GM12878 (cell line): ENCODE measurements at regions not wholly inside any gene's neighbourhood (a gene's known extent, or its start where the extent isn't known, plus 50 kb on each side); places are given as distances from the start of the nearest gene placed in this dataset.

Source experiments
- ATAC-seq: fragments of 200-7000 bp; cut with Tn5 transposase; 3 replicates; pipeline ENCODE4 v1.9.1; 2020; ENCODE audit warnings: mild to moderate bottlenecking, moderate library complexity
- BruUV-seq: library from RNA; stranded (reverse); fragments of 400-500 nt; replicated peaks from 2 replicates; lab custom pipeline; 2021; lab: Mats Ljungman, UMichigan
- CTCF ChIA-PET: fragments of 300-600 bp; sonication (Branson Sonifier 250); formaldehyde crosslinking; extraction: SDS; loops from one replicate; lab custom pipeline; 2021; ENCODE audit warnings: inconsistent platforms; lab: Yijun Ruan, JAX
- POLR2A ChIA-PET: fragments of 350-600 bp; formaldehyde crosslinking; extraction: SDS; loops from one replicate; lab custom pipeline; 2021; ENCODE audit warnings: inconsistent platforms; lab: Charles Lee
- RAD21 ChIA-PET: fragments of 300-600 bp; sonication (Branson Sonifier 250); formaldehyde crosslinking; loops from one replicate; lab custom pipeline; 2023; ENCODE audit warnings: antibody characterized with exemption; ENCODE audit not compliant: unreplicated experiment; lab: Charles Lee
- SMC1A ChIA-PET: fragments of 300-600 bp; sonication (Branson Sonifier 250); formaldehyde crosslinking; loops from one replicate; lab custom pipeline; 2023; ENCODE audit not compliant: unreplicated experiment, uncharacterized antibody; lab: Charles Lee
- DNase-seq: peaks from one replicate; pipeline ENCODE4 v3.0.0-alpha.2; 2011; ENCODE audit warnings: low read depth, low spot score
- FAIRE-seq: peaks from 3 replicates; lab custom pipeline; 2011; peaks lifted over from hg19 to GRCh38; lab: Jason Lieb, UNC
- H2AFZ ChIP-seq: 2 replicates; pipeline ENCODE4 v1.6.0; 2011; ENCODE audit warnings: low read depth, low read length, control low read depth; ENCODE audit not compliant: control insufficient read depth
- H3K27ac ChIP-seq: 2 replicates; pipeline ENCODE4 v1.5.1; 2011; ENCODE audit warnings: control low read depth; ENCODE audit not compliant: control insufficient read depth, insufficient read depth
- H3K27me3 ChIP-seq, 2 experiments: replicated peaks in 1 of 2; 2 replicates each; pipeline versions ENCODE4 v1.6.0 to v1.6.1; 2011; ENCODE audit warnings: low read length in 1 of 2; ENCODE audit not compliant: control insufficient read depth in 2 of 2, insufficient read depth in 2 of 2
- H3K36me3 ChIP-seq, 2 experiments: 2 replicates each; pipeline ENCODE4 v1.5.1; 2011; ENCODE audit warnings: low read length in 1 of 2; ENCODE audit not compliant: control insufficient read depth in 2 of 2, insufficient read depth in 2 of 2
- H3K4me1 ChIP-seq: 2 replicates; pipeline ENCODE4 v1.6.1; 2011; ENCODE audit warnings: mild to moderate bottlenecking, low read length, moderate library complexity, mixed read lengths; ENCODE audit not compliant: control insufficient read depth, insufficient read depth
- H3K4me2 ChIP-seq: 2 replicates; pipeline ENCODE4 v1.6.0; 2011; ENCODE audit warnings: control low read depth; ENCODE audit not compliant: control insufficient read depth, insufficient read depth
- H3K4me3 ChIP-seq: fragments of 200-600 bp; sonication (generic); 2 replicates; pipeline ENCODE4 v1.5.1; 2016
- H3K79me2 ChIP-seq: 2 replicates; pipeline ENCODE4 v1.6.0; 2011; ENCODE audit warnings: low read length; ENCODE audit not compliant: control insufficient read depth, insufficient read depth
- H3K9ac ChIP-seq: 2 replicates; pipeline ENCODE4 v1.8.0; 2011; ENCODE audit warnings: low read length, control low read depth, mixed read lengths; ENCODE audit not compliant: control insufficient read depth, insufficient read depth
- H3K9me3 ChIP-seq: replicated peaks from 3 replicates; pipeline ENCODE4 v1.5.1; 2011; ENCODE audit warnings: mild to moderate bottlenecking, low read length; ENCODE audit not compliant: control insufficient read depth, insufficient read depth
- H4K20me1 ChIP-seq: 2 replicates; pipeline ENCODE4 v1.6.0; 2011; ENCODE audit not compliant: control insufficient read depth, insufficient read depth
- BHLHE40 ChIP-seq, 2 experiments: fragments of 450-650 bp in 1 of 2; IDR thresholded peaks; 2 replicates each; pipeline ENCODE4 v1.6.1; 2011 to 2017; ENCODE audit warnings: low read depth in 2 of 2, borderline replicate concordance in 1 of 2, improper control_type of control experiment in 1 of 2, low read length in 1 of 2, mild to moderate bottlenecking in 1 of 2
- CHD2 ChIP-seq: IDR thresholded peaks from 2 replicates; pipeline ENCODE4 v1.6.1; 2011; ENCODE audit warnings: low read depth, low read length, improper control_type of control experiment, borderline replicate concordance
- EED ChIP-seq: sonication (generic); IDR thresholded peaks from 2 replicates; pipeline ENCODE4 v1.6.1; 2016; ENCODE audit warnings: antibody characterized with exemption, low read depth
- EP300 ChIP-seq, 2 experiments: fragments of 150-350 bp in 1 of 2; IDR thresholded peaks; 2 replicates each; pipeline ENCODE4 v1.6.1; 2011 to 2012; ENCODE audit warnings: low read depth in 2 of 2, low read length in 2 of 2, borderline replicate concordance in 1 of 2, improper control_type of control experiment in 1 of 2, inconsistent platforms in 1 of 2; ENCODE audit not compliant: control insufficient read depth in 1 of 2
- HDAC6 ChIP-seq: fragments of 200-600 bp; sonication (generic); IDR thresholded peaks from one replicate; pipeline ENCODE4 v1.8.0; 2017; ENCODE audit warnings: antibody characterized with exemption; ENCODE audit not compliant: unreplicated experiment
- MEF2B ChIP-seq: fragments of 450-650 bp; IDR thresholded peaks from 2 replicates; pipeline ENCODE4 v1.6.1; 2018; ENCODE audit warnings: mild to moderate bottlenecking, moderate library complexity; ENCODE audit not compliant: partially characterized antibody, poor library complexity, severe bottlenecking
- MTA3 ChIP-seq: IDR thresholded peaks from 2 replicates; pipeline ENCODE4 v1.6.1; 2012; ENCODE audit warnings: low read length, inconsistent platforms, borderline replicate concordance
- NR2C1 ChIP-seq: fragments of 450-650 bp; IDR thresholded peaks from 2 replicates; pipeline ENCODE4 v1.6.1; 2017; ENCODE audit warnings: antibody characterized with exemption, mild to moderate bottlenecking, moderate library complexity
- RFX5 ChIP-seq: IDR thresholded peaks from 2 replicates; pipeline ENCODE4 v1.6.1; 2011; ENCODE audit warnings: low read depth, low read length, improper control_type of control experiment
- SMAD1 ChIP-seq: fragments of 450-650 bp; IDR thresholded peaks from 2 replicates; pipeline ENCODE4 v1.6.1; 2018; ENCODE audit warnings: mild to moderate bottlenecking, low read depth; ENCODE audit not compliant: partially characterized antibody
- TAF1 ChIP-seq: IDR thresholded peaks from 2 replicates; pipeline ENCODE4 v1.6.1; 2011; ENCODE audit warnings: mild to moderate bottlenecking, low read depth, low read length, borderline replicate concordance
- TCF12 ChIP-seq: IDR thresholded peaks from 2 replicates; pipeline ENCODE4 v1.6.1; 2011; ENCODE audit warnings: low read depth, mild to moderate bottlenecking, low read length
- ZBTB33 ChIP-seq: fragments of 450-650 bp; IDR thresholded peaks from 2 replicates; pipeline ENCODE4 v1.6.1; 2017; ENCODE audit warnings: mild to moderate bottlenecking
- WGBS: methylation state at CpG from one replicate; pipeline ENCODE4 v1.1.6; 2016; ENCODE audit warnings: low lambda C conversion rate; ENCODE audit not compliant: insufficient replicate concordance, insufficient coverage; ENCODE audit errors: missing lambda C conversion rate; 5-methylcytosine and 5-hydroxymethylcytosine counted together
- in situ Hi-C: fragments of 300-500 bp; cut with MboI; formaldehyde crosslinking; loops from 9 replicates; pipeline ENCODE4 v1.14.3; 2018; ENCODE audit warnings: mixed read lengths
- intact Hi-C: fragments of 100-400 bp; cut with micrococcal nuclease; formaldehyde crosslinking; loops from one replicate; pipeline ENCODE4 v1.14.2; 2022; ENCODE audit not compliant: unreplicated experiment
- TF ChIP-seq, protein P1 (sequence below): fragments of 450-650 bp; IDR thresholded peaks from 2 replicates; pipeline ENCODE4 v1.6.1; 2016; ENCODE audit warnings: mild to moderate bottlenecking

DNA sequence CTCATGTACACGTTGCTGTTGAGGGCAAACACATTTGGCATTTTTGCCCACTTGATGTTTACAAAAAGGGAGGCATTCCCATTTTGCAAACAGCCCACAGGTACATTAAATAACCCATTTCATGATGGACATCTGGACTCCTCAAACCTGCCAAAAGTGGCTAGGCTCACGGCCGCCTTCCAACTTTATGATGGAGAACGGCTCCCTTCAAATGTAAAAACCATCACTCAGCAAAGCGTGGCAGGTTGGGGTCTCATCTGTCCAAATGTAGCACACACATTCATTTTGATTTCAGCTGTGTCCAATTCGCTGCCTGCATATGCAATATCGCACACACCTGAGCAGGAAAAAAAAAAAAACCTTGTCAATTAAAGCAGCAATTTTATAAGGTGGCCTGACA, 417.8 kb downstream of the TMEM114 start:
- Histone ChIP-seq H2AFZ (no peak overlapping the region), H3K27me3 (no peaks in the 10 kb centered on the region), H3K27ac (no peak overlapping the region), H3K9me3 (no peaks in the 10 kb centered on the region; the same call in 2 of the 3 replicates), H3K79me2 (no peaks in the 10 kb centered on the region), H4K20me1 (no peaks in the 10 kb centered on the region), H3K9ac (no peak overlapping the region), H3K4me3 (no peak overlapping the region), H3K4me2 (no peak overlapping the region), H3K36me3 (no peaks in the 10 kb centered on the region), H3K4me1 (no peaks in the 10 kb centered on the region)
- ChIA-PET RAD21 (interaction anchor here (1.2 kb wide), 1 partner anchor 1488 kb away, joined by 6 read pairs; no protein-coding TSS in a partner anchor), POLR2A (no interaction called here), SMC1A (interaction anchor here (1.5 kb wide), 1 partner anchor 1488 kb away, joined by 4 read pairs; no protein-coding TSS in a partner anchor), CTCF (interaction anchor here (0.6 to 1.5 kb wide), 3 partner anchors 356 to 1491 kb away, joined by 3 to 8 read pairs (median 3); no protein-coding TSS in a partner anchor)
- in situ Hi-C loops (loop anchor here (25.0 kb wide), 2 partner anchors 1160 to 1510 kb away; no protein-coding TSS in a partner anchor), intact Hi-C loops (loop anchor here (2.0 to 5.0 kb wide), 2 partner anchors 1145 to 1488 kb away; no protein-coding TSS in a partner anchor)
- TF ChIP-seq SMAD1 = no peak
- no peak for TF ChIP-seq CHD2
- no peak for TF ChIP-seq NR2C1
- TF ChIP-seq MEF2B = no peak
- no peak for TF ChIP-seq EED
- TF ChIP-seq MTA3 = no peak
- TF ChIP-seq EP300 (IDR thresholded peaks at IDR 0.05; ENCODE audit: borderline replicate concordance in 1 of 2, control insufficient read depth in 1 of 2, low read depth in 2 of 2, low read length in 2 of 2) = no peak
- TF ChIP-seq HDAC6 = no peak
- TF ChIP-seq ZBTB33 = no peak
- TF ChIP-seq TCF12 = no peak
- TF ChIP-seq, protein P1, sequence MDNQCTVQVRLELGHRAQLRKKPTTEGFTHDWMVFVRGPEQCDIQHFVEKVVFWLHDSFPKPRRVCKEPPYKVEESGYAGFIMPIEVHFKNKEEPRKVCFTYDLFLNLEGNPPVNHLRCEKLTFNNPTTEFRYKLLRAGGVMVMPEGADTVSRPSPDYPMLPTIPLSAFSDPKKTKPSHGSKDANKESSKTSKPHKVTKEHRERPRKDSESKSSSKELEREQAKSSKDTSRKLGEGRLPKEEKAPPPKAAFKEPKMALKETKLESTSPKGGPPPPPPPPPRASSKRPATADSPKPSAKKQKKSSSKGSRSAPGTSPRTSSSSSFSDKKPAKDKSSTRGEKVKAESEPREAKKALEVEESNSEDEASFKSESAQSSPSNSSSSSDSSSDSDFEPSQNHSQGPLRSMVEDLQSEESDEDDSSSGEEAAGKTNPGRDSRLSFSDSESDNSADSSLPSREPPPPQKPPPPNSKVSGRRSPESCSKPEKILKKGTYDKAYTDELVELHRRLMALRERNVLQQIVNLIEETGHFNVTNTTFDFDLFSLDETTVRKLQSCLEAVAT = no peak
- TF ChIP-seq RFX5 = no peak
- no peak for TF ChIP-seq TAF1
- TF ChIP-seq BHLHE40 (IDR thresholded peaks at IDR 0.05; ENCODE audit: borderline replicate concordance in 1 of 2, low read depth in 2 of 2, low read length in 1 of 2) = no peak
- WGBS = 56% methylated on average over 7 of the region's 7 CpGs
- DNase-seq = no peak
- no TSS peak for BruUV-seq
- no peak for FAIRE-seq
- ATAC-seq = no peak
